OCI-LY7 (cell line): ENCODE measurements at regions not wholly inside any gene's neighbourhood (a gene's known extent, or its start where the extent isn't known, plus 50 kb on each side); places are given as distances from the start of the nearest gene placed in this dataset.

Experiments
- CTCF ChIP-seq: fragments of 200-600 bp; sonication (generic); conservative IDR thresholded peaks from 2 replicates; pipeline ENCODE4 v1.5.1; 2014; ENCODE audit warnings: mild to moderate bottlenecking, antibody characterized with exemption, low read length, moderate library complexity, mixed read lengths
- EZH2phosphoT487 ChIP-seq: fragments of 200-600 bp; sonication (generic); IDR thresholded peaks from 2 replicates; pipeline ENCODE4 v1.6.1; 2018; ENCODE audit warnings: low read depth, borderline replicate concordance, mild to moderate bottlenecking, mixed run types, antibody characterized with exemption, low read length, moderate library complexity, mixed read lengths

- TF ChIP-seq CTCF, result no peak
- TF ChIP-seq EZH2phosphoT487, result no peak
Observed at GRCh38 chr22:44591146-44591790, 93.2 kb upstream of the RTL6 start.
